ENCODE measurements at regions not wholly inside any gene's neighbourhood (a gene's known extent, or its start where the extent isn't known, plus 50 kb on each side); places are given as distances from the start of the nearest gene placed in this dataset.
"Not testable (repeated sequence)": the region's sequence is repeated elsewhere in the genome, so short reads cannot be mapped to it uniquely, and the experiment has no call there.

GRCh38 chr11:70584498-70585235 is 186.3 kb downstream of the CTTN start:
- DNase-seq (ENCODE audit: insufficient read length, low spot score) (no peak), FAIRE-seq (no peak)

GRCh38 chr11:70585236-70585545 is 186.9 kb downstream of the CTTN start:
- no peak for FAIRE-seq

GRCh38 chr11:70586261-70587074 is 188.1 kb downstream of the CTTN start:
- no peak for DNase-seq (ENCODE audit: insufficient read length, low spot score)
- no peak for FAIRE-seq

More at GRCh38 chr11:70585236-70585545, 186.9 kb downstream of the CTTN start:
- DNase-seq (ENCODE audit: insufficient read length, low spot score), result no peak

GRCh38 chr11:70587075-70587389 is 188.7 kb downstream of the CTTN start:
- FAIRE-seq (no peak), DNase-seq (ENCODE audit: insufficient read length, low spot score) (no peak)

DNA sequence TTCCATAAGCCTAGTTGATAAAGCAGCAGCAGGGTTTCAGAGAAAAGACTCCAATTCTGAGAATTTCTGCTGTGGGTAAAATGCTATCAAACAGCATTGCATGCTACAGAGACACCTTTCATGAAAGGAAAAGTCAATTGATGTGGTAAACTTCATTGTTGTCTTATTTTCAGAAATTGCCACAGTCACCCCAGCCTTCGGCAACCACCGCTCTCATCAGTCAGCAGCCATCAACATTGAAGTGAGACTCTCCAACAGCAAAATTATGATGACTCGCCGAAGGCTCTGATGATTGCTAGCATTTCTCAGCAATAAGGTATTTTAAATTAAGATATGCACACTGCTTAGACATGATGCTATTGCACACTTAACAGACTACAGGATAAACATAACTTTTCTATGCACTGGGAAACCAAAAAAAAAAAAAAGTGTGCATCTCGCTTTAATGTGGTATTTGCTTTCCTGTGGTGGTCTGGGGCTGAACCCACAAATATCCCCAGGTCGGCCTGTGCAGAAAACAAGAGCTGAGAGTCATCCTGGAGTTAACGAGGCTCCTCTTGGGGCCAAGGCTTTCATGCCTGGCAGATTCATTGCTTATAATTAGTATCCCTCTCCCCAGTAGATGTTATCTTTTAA is 192.1 kb downstream of the CTTN start:
- DNase-seq (ENCODE audit: insufficient read length, low spot score) (no peak), FAIRE-seq (no peak)

DNA sequence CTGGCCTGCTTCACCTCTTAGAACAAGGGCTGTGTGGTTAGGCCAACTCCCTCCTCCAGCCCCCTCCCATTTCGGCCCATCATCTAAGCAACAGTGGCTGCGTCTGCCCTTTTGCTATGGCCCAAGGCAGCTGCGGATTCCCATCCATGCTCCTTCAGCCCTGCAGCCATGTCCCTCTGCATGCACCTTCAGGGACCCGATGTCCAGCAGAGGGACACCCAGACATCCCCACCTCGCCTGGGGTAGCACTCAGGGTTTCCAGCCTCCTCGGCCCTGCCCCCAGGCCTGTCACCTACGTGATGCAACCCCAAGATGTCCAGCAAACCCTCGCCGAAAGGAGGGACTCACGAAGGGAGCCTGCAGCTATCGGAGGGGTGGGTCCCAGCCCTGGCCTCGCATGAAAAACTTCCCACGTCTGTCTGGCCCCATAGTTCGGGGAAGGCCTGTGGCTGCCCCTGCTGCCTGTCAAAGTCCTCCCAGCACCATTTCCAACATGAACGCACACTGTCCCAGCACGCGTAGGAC is 194.4 kb downstream of the CTTN start:
- no peak for DNase-seq (ENCODE audit: insufficient read length, low spot score)
- no peak for FAIRE-seq

DNA sequence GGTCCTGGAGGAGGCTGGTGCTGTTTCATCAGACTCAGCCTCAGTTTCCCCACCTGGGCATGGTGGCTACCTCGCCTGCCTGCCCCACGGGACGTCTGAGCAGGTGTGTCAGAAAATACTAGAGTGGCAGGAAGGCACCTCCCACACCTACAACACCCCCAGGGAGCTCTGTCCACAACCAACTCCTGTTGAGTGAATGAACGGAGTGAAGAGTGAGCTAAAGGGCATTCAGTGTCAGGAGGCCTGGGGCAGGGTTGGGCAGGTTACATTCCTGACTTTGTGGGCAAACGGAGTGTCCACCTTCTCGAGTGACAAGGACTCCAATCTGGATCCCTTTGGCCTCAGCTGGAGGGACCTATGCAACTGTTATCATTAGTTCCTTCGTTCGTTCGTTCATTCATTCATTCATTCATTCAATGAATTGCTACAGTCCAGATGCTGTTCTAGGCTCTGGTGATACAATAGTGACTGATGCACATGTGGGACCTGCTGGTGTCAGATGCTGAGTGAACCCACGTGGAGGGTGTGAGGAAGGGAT is 195.2 kb downstream of the CTTN start:
- FAIRE-seq (peak; percentile 9), DNase-seq (ENCODE audit: insufficient read length, low spot score) (no peak)

DNA sequence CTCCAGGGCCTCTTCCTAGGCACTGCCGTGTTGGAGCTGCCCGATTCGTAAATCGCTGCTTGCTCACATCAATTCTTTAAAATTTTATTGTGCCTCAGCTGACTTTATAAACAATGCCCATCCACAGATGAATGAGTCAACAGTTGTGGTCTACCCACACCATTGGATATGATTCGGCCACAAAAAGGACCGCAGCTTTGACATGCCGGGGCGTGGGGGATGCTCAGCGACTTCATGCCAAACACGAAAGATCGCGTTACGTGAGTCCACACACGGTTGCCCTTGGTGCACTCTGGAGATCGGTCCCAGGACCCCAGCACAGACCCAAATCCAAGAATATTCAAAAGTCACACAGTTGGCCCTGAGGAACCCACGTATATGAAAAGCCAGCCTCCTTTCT is 195.7 kb downstream of the CTTN start:
- no peak for FAIRE-seq
- no peak for DNase-seq (ENCODE audit: insufficient read length, low spot score)

GRCh38 chr11:70594606-70595005 is 196.3 kb downstream of the CTTN start:
- DNase-seq (ENCODE audit: insufficient read length, low spot score) (no peak), FAIRE-seq (no peak)

GRCh38 chr11:70595016-70595415 is 196.7 kb downstream of the CTTN start:
- no peak for FAIRE-seq
- no peak for DNase-seq (ENCODE audit: insufficient read length, low spot score)

DNA sequence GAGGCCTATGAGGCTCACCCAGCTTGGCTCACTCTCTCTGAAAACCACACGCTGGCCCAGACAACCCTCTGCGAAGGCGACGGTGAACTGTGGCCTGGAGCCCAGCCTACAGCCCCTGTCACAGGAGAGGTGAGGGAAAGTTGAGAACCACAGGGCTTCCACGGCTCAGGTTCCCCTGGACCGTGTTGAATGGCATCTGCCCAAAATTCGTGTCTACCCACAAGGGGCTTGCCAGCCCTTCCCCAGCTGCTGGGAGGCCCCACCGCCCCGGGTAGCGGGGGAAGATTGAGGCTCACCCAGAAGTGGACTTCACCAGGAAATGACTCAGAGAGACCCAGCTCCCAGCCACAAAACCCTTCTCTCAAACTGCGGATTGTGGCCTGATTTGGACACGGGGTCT is 197.1 kb downstream of the CTTN start:
- no peak for DNase-seq (ENCODE audit: insufficient read length, low spot score)

DNA sequence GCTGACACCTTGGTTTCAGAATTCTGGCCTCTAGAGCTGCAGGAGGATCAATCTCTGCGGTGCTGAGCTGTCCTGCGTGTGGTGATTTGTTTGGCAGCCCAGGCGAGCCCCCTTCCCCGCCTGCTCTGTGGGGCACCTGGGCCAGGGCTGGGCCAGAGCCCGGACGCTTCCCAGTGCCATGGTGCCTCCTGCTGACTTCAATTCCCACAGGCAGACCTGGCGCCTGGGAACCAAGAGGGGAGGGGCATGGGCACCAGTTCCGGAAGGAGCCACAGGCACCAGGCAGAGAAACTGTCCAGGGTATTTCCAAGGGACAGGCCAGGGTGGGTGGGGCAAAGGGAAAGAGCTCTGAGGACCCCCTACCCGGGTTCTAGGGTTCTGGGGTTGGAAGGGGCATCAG is 197.8 kb downstream of the CTTN start:
- FAIRE-seq (no peak), DNase-seq (ENCODE audit: insufficient read length, low spot score) (no peak)

More for the DNA sequence above, 197.1 kb downstream of the CTTN start:
- no peak for FAIRE-seq

DNA sequence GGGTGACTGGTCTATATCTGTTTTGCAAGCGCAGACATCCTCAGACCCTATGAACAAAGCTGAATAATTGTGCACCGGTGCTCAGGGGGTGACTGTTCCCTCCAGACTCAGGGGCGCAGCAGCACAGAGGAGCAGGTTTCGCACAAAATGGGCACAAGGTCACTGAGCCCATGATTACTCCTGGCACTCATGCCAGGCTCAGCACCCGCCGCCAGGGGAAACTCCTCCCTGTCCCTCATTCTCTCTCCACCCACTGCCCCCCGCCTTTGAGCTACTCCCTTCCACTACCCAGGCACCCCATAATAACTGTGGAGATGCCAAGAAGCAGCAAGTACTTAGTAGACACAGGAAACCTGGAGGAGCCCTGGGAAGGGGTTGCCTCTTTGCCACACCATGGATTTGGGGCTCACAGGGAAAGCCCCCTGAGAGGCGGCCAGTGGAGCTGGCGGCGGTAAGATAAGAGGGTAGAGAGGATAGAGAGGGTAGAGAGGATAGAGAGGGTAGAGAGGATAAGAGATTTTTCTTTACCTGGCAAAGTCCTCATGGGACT is 198.8 kb downstream of the CTTN start:
- DNase-seq (ENCODE audit: insufficient read length, low spot score), result no peak
- no peak for FAIRE-seq

GRCh38 chr11:70597751-70598625 is 199.7 kb downstream of the CTTN start:
- DNase-seq (ENCODE audit: insufficient read length, low spot score) (no peak), FAIRE-seq (no peak)

GRCh38 chr11:70600911-70601415 is 202.6 kb downstream of the CTTN start:
- FAIRE-seq; DNase-seq (ENCODE audit: insufficient read length, low spot score): not testable (repeated sequence)

- DNase-seq (ENCODE audit: insufficient read length, low spot score), result no peak
- FAIRE-seq, result no peak
Observed at GRCh38 chr11:70601861-70602538, 203.7 kb downstream of the CTTN start.

- no peak for DNase-seq (ENCODE audit: insufficient read length, low spot score)
- FAIRE-seq, result no peak
Observed at GRCh38 chr11:70603114-70603755, 204.9 kb downstream of the CTTN start.

DNA sequence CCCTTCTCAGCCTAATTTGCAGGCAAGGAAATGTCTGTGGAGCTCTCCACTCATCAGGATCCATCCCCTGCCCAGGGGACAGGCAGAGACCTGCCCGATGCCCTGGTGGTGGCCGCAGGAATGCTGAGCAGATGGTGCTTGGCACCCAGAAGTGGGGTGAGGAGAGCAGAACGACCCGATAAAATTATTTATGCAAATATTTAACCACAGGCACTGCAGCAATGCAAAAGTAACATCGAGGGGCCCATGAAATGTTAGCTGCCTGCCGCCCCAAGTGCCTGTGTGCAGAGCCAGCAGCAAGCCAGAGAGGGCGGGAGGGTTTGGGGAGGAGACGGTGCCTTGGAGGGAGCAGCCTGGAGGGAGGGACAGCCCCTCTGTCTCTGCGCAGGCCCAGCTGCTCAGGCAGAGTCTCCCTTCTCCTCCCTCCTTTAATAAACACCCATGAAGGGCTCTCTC is 205.5 kb downstream of the CTTN start:
- FAIRE-seq, result no peak
- DNase-seq (ENCODE audit: insufficient read length, low spot score), result peak; percentile 69

DNA sequence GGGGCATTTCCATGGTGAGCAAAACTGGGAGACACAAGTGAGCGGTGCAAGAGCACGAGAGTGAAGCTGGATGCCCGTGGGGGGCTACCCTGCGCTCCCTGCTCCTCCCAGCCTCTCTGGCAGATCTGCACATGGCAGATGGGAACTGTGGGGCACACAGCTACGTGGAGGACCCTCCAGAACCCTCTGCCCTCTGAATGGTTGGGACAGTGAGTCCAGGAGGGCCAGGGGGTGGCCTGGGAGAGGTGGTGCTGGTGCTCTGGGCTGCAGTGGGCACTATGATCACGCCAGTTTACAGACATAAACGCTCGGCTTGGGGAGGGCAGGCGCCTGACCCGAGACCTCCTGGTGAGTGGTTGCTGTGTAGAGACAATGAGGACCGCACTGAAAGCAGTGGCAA is 205.9 kb downstream of the CTTN start:
- no peak for DNase-seq (ENCODE audit: insufficient read length, low spot score)
- FAIRE-seq, result no peak
